ENCODE measurements at regions not wholly inside any gene's neighbourhood (a gene's known extent, or its start where the extent isn't known, plus 50 kb on each side); places are given as distances from the start of the nearest gene placed in this dataset.
"Not testable (repeated sequence)": the region's sequence is repeated elsewhere in the genome, so short reads cannot be mapped to it uniquely, and the experiment has no call there.

DNA sequence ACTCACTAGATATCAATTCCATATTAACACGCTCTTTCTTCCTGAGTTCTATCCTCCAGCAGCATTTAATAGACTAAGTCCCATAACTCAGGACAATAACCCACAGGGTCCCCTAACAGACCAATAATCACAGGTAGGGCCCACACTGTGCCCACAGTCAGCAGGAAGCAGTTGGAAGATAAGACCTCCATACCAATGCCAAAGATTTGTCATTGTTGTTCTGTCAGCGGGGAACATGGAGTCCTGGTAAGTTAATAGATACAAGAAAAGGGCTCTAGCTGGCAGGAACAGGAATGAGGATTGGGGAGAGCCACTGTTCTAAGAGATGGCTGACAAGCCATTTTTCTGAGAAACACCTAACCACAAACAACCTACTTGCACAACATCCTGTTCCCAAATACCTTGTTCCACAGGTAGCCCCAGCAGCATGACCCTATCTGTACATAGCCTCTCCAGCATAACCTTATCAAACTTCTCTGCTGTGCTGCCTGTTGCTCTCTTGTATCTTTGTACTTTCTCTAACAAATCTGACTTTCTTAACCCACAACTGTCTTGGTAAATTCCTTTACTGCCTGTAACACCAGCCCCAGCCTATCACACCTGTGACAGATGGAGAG is 142.0 kb upstream of the KCNJ15 start:
- Histone ChIP-seq H3K27me3 (no peaks in the 10 kb centered on the region), H3K9me3 (no peaks in the 10 kb centered on the region), H3K4me3 (no peak overlapping the region), H3K4me1 (no peaks in the 10 kb centered on the region), H3K27ac (no peak overlapping the region), H3K36me3 (no peaks in the 10 kb centered on the region)
- intact Hi-C loops (cut with DNase I), result no loop called here
- TF ChIP-seq POLR2AphosphoS5 (IDR thresholded peaks at IDR 0.05; ENCODE audit: insufficient read depth in 1 of 2, low read depth in 1 of 2) (no peak), POLR2A (IDR thresholded peaks at IDR 0.05) (no peak)
- TF ChIP-seq, protein P1, sequence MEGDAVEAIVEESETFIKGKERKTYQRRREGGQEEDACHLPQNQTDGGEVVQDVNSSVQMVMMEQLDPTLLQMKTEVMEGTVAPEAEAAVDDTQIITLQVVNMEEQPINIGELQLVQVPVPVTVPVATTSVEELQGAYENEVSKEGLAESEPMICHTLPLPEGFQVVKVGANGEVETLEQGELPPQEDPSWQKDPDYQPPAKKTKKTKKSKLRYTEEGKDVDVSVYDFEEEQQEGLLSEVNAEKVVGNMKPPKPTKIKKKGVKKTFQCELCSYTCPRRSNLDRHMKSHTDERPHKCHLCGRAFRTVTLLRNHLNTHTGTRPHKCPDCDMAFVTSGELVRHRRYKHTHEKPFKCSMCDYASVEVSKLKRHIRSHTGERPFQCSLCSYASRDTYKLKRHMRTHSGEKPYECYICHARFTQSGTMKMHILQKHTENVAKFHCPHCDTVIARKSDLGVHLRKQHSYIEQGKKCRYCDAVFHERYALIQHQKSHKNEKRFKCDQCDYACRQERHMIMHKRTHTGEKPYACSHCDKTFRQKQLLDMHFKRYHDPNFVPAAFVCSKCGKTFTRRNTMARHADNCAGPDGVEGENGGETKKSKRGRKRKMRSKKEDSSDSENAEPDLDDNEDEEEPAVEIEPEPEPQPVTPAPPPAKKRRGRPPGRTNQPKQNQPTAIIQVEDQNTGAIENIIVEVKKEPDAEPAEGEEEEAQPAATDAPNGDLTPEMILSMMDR (IDR thresholded peaks at IDR 0.05), result no peak
- DNase-seq (ENCODE audit: extremely low spot score in 2 of 2), result no peak

DNA sequence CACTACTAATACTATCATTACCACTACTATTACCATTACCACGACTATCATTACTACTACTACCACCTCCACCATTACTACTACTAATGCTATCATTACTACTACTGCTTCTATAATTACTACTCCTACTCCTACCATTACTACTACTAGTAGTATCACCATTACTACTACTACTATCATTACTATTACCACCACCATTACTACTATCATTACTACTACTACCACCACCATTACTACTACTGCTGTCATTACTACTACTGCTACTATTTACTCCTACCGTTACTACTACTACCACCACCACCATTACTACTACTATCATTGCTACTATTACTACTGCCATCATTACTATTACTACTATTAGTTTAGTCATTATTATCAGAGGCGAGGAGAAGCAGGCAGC is 140.9 kb upstream of the KCNJ15 start:
- intact Hi-C loops (cut with DNase I), result no loop called here
- Histone ChIP-seq H3K27me3 (no peaks in the 10 kb centered on the region), H3K4me1 (no peaks in the 10 kb centered on the region), H3K4me3 (no peak overlapping the region), H3K9me3 (no peaks in the 10 kb centered on the region), H3K27ac (no peak overlapping the region), H3K36me3 (no peaks in the 10 kb centered on the region)
- no peak for DNase-seq (ENCODE audit: extremely low spot score in 2 of 2)
- TF ChIP-seq POLR2A (IDR thresholded peaks at IDR 0.05) (no peak), POLR2AphosphoS5 (IDR thresholded peaks at IDR 0.05; ENCODE audit: insufficient read depth in 1 of 2, low read depth in 1 of 2) (no peak)
- TF ChIP-seq, protein P1 (IDR thresholded peaks at IDR 0.05), result no peak

DNA sequence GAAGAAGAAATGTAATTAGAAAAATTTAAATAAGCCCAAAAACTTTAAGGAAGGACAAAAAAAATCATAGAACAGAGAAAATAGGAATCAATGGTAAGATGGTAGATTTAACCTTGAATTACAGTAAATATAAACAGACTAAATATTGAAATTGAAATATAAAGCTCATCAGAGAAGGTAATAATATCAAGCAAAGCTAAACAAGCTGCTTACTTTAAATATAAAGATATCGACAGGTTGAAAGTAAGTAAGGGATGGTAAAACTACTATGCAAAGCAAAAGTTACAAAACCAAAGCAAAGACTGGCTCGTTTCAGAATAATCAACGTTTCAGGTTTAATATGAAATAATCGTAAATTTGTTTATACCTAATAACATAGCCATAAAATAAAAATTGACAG is 137.0 kb upstream of the KCNJ15 start:
- Histone ChIP-seq H3K36me3 (no peaks in the 10 kb centered on the region), H3K27ac (no peak overlapping the region), H3K9me3 (no peaks in the 10 kb centered on the region), H3K4me1 (no peaks in the 10 kb centered on the region), H3K27me3 (no peaks in the 10 kb centered on the region), H3K4me3 (no peak overlapping the region)
- intact Hi-C loops (cut with DNase I), result no loop called here
- TF ChIP-seq POLR2A (IDR thresholded peaks at IDR 0.05) (no peak), POLR2AphosphoS5 (IDR thresholded peaks at IDR 0.05; ENCODE audit: insufficient read depth in 1 of 2, low read depth in 1 of 2) (no peak)
- TF ChIP-seq, protein P1 (IDR thresholded peaks at IDR 0.05), result no peak
- DNase-seq (ENCODE audit: extremely low spot score in 2 of 2), result no peak

DNA sequence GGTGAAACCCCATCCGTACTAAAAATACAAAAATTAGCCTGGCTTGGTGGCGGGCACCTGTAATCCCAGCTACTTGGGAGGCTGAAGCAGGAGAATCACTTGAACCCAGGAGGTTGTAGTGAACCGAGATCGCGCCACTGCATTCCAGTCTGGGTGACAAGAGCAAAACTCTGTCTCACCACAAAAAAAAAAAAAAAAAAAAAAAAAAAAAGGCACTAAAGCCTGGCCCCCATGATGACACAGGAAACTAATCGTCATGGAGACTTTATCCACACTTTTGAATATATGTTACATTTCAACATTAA is 136.2 kb upstream of the KCNJ15 start:
- DNase-seq (ENCODE audit: extremely low spot score in 2 of 2); intact Hi-C loops (cut with DNase I); H3K27ac ChIP-seq; H3K27me3 ChIP-seq; H3K4me1 ChIP-seq; H3K9me3 ChIP-seq; H3K4me3 ChIP-seq; H3K36me3 ChIP-seq: not testable (repeated sequence)

DNA sequence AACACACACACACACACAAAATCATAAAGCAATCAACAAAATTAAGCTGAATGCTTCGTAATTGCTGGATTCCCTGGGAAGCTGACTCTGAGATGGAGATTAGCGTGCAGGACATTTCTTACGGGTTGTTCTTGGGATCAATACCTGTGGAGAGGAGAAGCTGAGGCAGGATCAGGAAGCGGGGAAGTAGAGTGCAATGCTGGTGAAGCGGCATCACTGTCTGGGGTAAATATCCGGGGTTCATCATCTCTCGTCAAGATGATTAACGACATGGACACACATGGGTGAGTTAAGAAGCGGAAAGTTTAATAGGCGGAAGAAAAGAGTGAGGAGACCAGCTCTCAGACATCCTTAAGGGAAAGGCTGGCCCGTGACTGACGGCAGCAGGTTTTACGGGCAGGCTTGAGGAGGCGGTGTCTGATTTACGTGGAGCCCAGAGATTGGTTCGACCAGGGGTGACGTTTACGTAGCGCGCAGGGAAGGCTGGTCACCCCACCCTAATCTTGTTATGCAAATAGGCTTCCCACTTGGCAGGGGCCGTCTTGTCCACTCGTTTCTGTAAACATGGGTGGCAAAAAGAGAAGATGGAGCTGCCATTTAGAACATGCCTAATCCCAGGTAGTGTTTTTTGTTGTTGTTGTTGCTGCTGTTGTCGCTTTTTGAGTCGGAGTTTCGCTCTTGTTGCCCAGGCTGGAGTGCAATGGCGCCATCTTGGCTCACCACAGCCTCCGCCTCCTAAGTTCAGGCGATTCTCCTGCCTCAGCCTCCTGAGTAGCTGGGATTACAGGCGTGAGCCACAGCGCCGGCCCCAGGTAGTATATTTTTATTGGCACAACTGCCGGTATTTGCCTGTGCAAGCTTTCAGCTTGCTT is 135.6 kb upstream of the KCNJ15 start:
- H3K27ac ChIP-seq, result no peak overlapping the region
- no peak for DNase-seq (ENCODE audit: extremely low spot score in 2 of 2)
- H3K9me3 ChIP-seq, result no peaks in the 10 kb centered on the region
- H3K4me1 ChIP-seq, result no peaks in the 10 kb centered on the region
- H3K27me3 ChIP-seq, result no peaks in the 10 kb centered on the region
- H3K4me3 ChIP-seq, result no peak overlapping the region
- TF ChIP-seq, protein P1 (IDR thresholded peaks at IDR 0.05), result no peak
- no peak for TF ChIP-seq POLR2A (IDR thresholded peaks at IDR 0.05)
- TF ChIP-seq POLR2AphosphoS5 (IDR thresholded peaks at IDR 0.05; ENCODE audit: insufficient read depth in 1 of 2, low read depth in 1 of 2), result no peak
- H3K36me3 ChIP-seq, result no peaks in the 10 kb centered on the region
- intact Hi-C loops (cut with DNase I), result no loop called here
